SU-DHL-6 (cell line): ENCODE measurements at regions not wholly inside any gene's neighbourhood (a gene's known extent, or its start where the extent isn't known, plus 50 kb on each side); places are given as distances from the start of the nearest gene placed in this dataset.

Experiments used
- EZH2phosphoT487 ChIP-seq: fragments of 200-600 bp; sonication (generic), shearing (Covaris generic); conservative IDR thresholded peaks from 2 replicates; pipeline ENCODE4 v1.6.1; 2018; ENCODE audit warnings: mild to moderate bottlenecking, antibody characterized with exemption, low read length, moderate library complexity, mixed read lengths
- TF ChIP-seq, protein P1 (sequence below): fragments of 200-600 bp; sonication (generic); IDR thresholded peaks from one replicate; pipeline ENCODE4 v1.5.1; 2017; ENCODE audit warnings: antibody characterized with exemption, mild to moderate bottlenecking, low read length, moderate library complexity; ENCODE audit not compliant: insufficient read depth, poor library complexity, severe bottlenecking

- TF ChIP-seq, protein P1, sequence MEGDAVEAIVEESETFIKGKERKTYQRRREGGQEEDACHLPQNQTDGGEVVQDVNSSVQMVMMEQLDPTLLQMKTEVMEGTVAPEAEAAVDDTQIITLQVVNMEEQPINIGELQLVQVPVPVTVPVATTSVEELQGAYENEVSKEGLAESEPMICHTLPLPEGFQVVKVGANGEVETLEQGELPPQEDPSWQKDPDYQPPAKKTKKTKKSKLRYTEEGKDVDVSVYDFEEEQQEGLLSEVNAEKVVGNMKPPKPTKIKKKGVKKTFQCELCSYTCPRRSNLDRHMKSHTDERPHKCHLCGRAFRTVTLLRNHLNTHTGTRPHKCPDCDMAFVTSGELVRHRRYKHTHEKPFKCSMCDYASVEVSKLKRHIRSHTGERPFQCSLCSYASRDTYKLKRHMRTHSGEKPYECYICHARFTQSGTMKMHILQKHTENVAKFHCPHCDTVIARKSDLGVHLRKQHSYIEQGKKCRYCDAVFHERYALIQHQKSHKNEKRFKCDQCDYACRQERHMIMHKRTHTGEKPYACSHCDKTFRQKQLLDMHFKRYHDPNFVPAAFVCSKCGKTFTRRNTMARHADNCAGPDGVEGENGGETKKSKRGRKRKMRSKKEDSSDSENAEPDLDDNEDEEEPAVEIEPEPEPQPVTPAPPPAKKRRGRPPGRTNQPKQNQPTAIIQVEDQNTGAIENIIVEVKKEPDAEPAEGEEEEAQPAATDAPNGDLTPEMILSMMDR: no peak
- no peak for TF ChIP-seq EZH2phosphoT487
These were observed 581.8 kb downstream of the TAF11L14 start for GRCh38 chr5:18216016-18216415.
